Neural cell (in vitro differentiated cells): ENCODE measurements at regions not wholly inside any gene's neighbourhood (a gene's known extent, or its start where the extent isn't known, plus 50 kb on each side); places are given as distances from the start of the nearest gene placed in this dataset.

Experiments used
- H2AFZ ChIP-seq: fragments of 200-600, 300-800 bp; sonication (generic), shearing (Covaris generic); 2 replicates; pipeline ENCODE4 v1.6.0; 2014; ENCODE audit warnings: low read depth, mild to moderate bottlenecking, antibody characterized with exemption, low read length, moderate library complexity
- H3F3A ChIP-seq: fragments of 200-600 bp; shearing (Covaris generic); 2 replicates; pipeline ENCODE4 v1.6.1; 2016; ENCODE audit warnings: mild to moderate bottlenecking, moderate library complexity, mixed read lengths, antibody characterized with exemption, low read length; ENCODE audit not compliant: insufficient read depth, poor library complexity, severe bottlenecking
- H3K27ac ChIP-seq: fragments of 200-600, 300-800 bp; sonication (generic), shearing (Covaris generic); 2 replicates; pipeline ENCODE4 v1.5.1; 2014; ENCODE audit warnings: mild to moderate bottlenecking, low read length, moderate library complexity
- H3K27me3 ChIP-seq: fragments of 300-800, 200-600 bp; sonication (generic), shearing (Covaris generic); 2 replicates; pipeline ENCODE4 v1.6.0; 2014; ENCODE audit warnings: mild to moderate bottlenecking, low read depth, low read length, moderate library complexity; ENCODE audit not compliant: insufficient read depth
- H3K36me3 ChIP-seq: fragments of 300-800, 200-600 bp; sonication (generic), shearing (Covaris generic); 2 replicates; pipeline ENCODE4 v1.5.1; 2014; ENCODE audit warnings: mild to moderate bottlenecking, antibody characterized with exemption, low read length, moderate library complexity; ENCODE audit not compliant: insufficient read depth
- H3K4me2 ChIP-seq: fragments of 300-800, 200-600 bp; sonication (generic), shearing (Covaris generic); 2 replicates; pipeline ENCODE4 v1.6.0; 2014; ENCODE audit warnings: mild to moderate bottlenecking, low read length
- H3K4me3 ChIP-seq: fragments of 300-800, 200-600 bp; sonication (generic), shearing (Covaris generic); 2 replicates; pipeline ENCODE4 v1.5.1; 2014; ENCODE audit warnings: mild to moderate bottlenecking, low read length, moderate library complexity
- H3K79me2 ChIP-seq: fragments of 200-600 bp; shearing (Covaris generic); replicated peaks from 2 replicates; pipeline ENCODE4 v1.6.0; 2014; ENCODE audit warnings: mild to moderate bottlenecking, low read length, moderate library complexity; ENCODE audit not compliant: insufficient read depth
- H3K9ac ChIP-seq: fragments of 300-800, 200-600 bp; sonication (generic), shearing (Covaris generic); 2 replicates; pipeline ENCODE4 v1.6.1; 2016; ENCODE audit warnings: mild to moderate bottlenecking, low read length, mixed read lengths
- H3K9me2 ChIP-seq: fragments of 200-600 bp; shearing (Covaris generic); 2 replicates; pipeline ENCODE4 v1.6.1; 2016; ENCODE audit warnings: mild to moderate bottlenecking, low read length, mixed read lengths; ENCODE audit not compliant: insufficient read depth
- H3K9me3 ChIP-seq: fragments of 200-600, 300-800 bp; sonication (generic), shearing (Covaris generic); 2 replicates; pipeline ENCODE4 v1.6.1; 2016; ENCODE audit warnings: mild to moderate bottlenecking, mixed run types, low read length, moderate library complexity, mixed read lengths
- H4K20me1 ChIP-seq: fragments of 200-600 bp; shearing (Covaris generic); 2 replicates; pipeline ENCODE4 v1.6.1; 2016; ENCODE audit warnings: mild to moderate bottlenecking, mixed run types; ENCODE audit not compliant: insufficient read depth
- EP300 ChIP-seq: fragments of 450-650 bp; conservative IDR thresholded peaks from 2 replicates; pipeline ENCODE4 v1.6.1; 2014; ENCODE audit warnings: antibody characterized with exemption, mild to moderate bottlenecking, moderate library complexity; ENCODE audit not compliant: poor library complexity, severe bottlenecking
- EZH2 ChIP-seq: fragments of 200-600, 300-800 bp; shearing (Covaris generic), sonication (generic); IDR thresholded peaks from 2 replicates; pipeline ENCODE4 v1.6.1; 2014; ENCODE audit warnings: antibody characterized with exemption, low read length, borderline replicate concordance, mild to moderate bottlenecking; ENCODE audit not compliant: insufficient read depth, poor library complexity, severe bottlenecking
- MXI1 ChIP-seq: fragments of 450-650 bp; conservative IDR thresholded peaks from 2 replicates; pipeline ENCODE4 v1.6.1; 2014; ENCODE audit warnings: antibody characterized with exemption, mild to moderate bottlenecking; ENCODE audit not compliant: poor library complexity, severe bottlenecking
- POLR2AphosphoS5 ChIP-seq: IDR thresholded peaks from 2 replicates; pipeline ENCODE4 v1.6.1; 2012
- RAD21 ChIP-seq: fragments of 450-650 bp; conservative IDR thresholded peaks from 2 replicates; pipeline ENCODE4 v1.6.1; 2014; ENCODE audit warnings: antibody characterized with exemption, mild to moderate bottlenecking, moderate library complexity
- SMC3 ChIP-seq: fragments of 450-650 bp; conservative IDR thresholded peaks from 2 replicates; pipeline ENCODE4 v1.6.1; 2014; ENCODE audit warnings: antibody characterized with exemption, mild to moderate bottlenecking, moderate library complexity; ENCODE audit not compliant: poor library complexity
- TAF1 ChIP-seq: IDR thresholded peaks from 2 replicates; pipeline ENCODE4 v1.6.1; 2012; ENCODE audit warnings: low read depth
- TF ChIP-seq, protein P1 (sequence below): IDR thresholded peaks from 2 replicates; pipeline ENCODE4 v1.6.1; 2012; ENCODE audit warnings: borderline replicate concordance
- TF ChIP-seq, protein P2 (sequence below): fragments of 450-650 bp; IDR thresholded peaks from 2 replicates; pipeline ENCODE4 v1.5.1; 2014; ENCODE audit warnings: antibody characterized with exemption, mild to moderate bottlenecking, moderate library complexity; ENCODE audit not compliant: poor library complexity, severe bottlenecking

DNA sequence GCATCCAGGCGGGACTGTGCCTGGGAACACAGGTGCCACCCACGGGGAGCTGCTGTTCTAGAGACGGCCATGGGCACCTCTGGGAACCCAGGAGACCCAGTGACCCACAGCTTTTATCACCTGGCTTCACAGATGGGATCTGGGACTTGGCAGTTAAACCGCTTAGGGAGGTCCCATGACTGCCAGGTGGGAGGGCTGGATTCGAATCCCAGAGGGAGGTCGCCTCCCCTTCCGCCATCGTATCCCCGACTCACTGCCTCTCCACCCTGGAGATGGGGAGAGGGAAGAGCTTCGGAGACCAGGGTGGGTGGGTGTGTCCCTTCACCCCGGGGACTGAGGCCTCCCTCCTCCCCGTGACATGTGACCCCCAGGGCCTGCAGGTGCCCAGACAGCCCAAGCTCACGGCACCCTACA lies 169.4 kb downstream of the RTP5 start:
- Histone ChIP-seq H3K9me3 (no peaks in the 10 kb centered on the region), H3K79me2 (no peaks in the 10 kb centered on the region), H3F3A (no peaks in the 10 kb centered on the region), H2AFZ (no peak overlapping the region), H3K27me3 (peaks cover 3% of the 10 kb centered on the region), H3K9ac (no peak overlapping the region), H3K4me3 (no peak overlapping the region), H3K36me3 (no peaks in the 10 kb centered on the region), H3K9me2 (no peaks in the 10 kb centered on the region), H4K20me1 (no peaks in the 10 kb centered on the region), H3K4me2 (no peak overlapping the region), H3K27ac (no peak overlapping the region)
- TF ChIP-seq MXI1 (no peak), EP300 (no peak), EZH2 (no peak), POLR2AphosphoS5 (no peak), SMC3 (no peak), TAF1 (no peak), RAD21 (no peak)
- TF ChIP-seq, protein P1, sequence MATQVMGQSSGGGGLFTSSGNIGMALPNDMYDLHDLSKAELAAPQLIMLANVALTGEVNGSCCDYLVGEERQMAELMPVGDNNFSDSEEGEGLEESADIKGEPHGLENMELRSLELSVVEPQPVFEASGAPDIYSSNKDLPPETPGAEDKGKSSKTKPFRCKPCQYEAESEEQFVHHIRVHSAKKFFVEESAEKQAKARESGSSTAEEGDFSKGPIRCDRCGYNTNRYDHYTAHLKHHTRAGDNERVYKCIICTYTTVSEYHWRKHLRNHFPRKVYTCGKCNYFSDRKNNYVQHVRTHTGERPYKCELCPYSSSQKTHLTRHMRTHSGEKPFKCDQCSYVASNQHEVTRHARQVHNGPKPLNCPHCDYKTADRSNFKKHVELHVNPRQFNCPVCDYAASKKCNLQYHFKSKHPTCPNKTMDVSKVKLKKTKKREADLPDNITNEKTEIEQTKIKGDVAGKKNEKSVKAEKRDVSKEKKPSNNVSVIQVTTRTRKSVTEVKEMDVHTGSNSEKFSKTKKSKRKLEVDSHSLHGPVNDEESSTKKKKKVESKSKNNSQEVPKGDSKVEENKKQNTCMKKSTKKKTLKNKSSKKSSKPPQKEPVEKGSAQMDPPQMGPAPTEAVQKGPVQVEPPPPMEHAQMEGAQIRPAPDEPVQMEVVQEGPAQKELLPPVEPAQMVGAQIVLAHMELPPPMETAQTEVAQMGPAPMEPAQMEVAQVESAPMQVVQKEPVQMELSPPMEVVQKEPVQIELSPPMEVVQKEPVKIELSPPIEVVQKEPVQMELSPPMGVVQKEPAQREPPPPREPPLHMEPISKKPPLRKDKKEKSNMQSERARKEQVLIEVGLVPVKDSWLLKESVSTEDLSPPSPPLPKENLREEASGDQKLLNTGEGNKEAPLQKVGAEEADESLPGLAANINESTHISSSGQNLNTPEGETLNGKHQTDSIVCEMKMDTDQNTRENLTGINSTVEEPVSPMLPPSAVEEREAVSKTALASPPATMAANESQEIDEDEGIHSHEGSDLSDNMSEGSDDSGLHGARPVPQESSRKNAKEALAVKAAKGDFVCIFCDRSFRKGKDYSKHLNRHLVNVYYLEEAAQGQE: no peak
- TF ChIP-seq, protein P2, sequence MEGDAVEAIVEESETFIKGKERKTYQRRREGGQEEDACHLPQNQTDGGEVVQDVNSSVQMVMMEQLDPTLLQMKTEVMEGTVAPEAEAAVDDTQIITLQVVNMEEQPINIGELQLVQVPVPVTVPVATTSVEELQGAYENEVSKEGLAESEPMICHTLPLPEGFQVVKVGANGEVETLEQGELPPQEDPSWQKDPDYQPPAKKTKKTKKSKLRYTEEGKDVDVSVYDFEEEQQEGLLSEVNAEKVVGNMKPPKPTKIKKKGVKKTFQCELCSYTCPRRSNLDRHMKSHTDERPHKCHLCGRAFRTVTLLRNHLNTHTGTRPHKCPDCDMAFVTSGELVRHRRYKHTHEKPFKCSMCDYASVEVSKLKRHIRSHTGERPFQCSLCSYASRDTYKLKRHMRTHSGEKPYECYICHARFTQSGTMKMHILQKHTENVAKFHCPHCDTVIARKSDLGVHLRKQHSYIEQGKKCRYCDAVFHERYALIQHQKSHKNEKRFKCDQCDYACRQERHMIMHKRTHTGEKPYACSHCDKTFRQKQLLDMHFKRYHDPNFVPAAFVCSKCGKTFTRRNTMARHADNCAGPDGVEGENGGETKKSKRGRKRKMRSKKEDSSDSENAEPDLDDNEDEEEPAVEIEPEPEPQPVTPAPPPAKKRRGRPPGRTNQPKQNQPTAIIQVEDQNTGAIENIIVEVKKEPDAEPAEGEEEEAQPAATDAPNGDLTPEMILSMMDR: no peak

DNA sequence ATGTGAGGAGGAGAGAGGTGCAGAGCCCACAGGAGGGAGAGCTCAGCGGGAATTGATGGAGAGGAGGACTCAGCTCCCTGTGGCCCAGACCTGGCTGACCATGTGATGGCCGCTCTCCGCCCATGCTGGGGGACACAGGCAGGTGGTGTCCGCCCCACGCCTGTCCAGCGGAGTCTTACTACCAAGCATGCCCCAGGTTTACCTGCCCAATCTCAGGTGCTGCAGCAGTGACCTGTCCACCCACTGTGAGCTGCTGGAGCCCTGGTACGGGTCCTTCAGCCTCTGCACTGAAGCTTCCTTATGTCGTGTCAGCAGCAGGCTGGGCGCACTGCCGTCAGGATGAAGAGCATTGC lies 170.8 kb downstream of the RTP5 start:
- Histone ChIP-seq H3K4me3 (no peak overlapping the region), H3F3A (no peaks in the 10 kb centered on the region), H3K9me2 (no peaks in the 10 kb centered on the region)

More for the DNA sequence above, 170.8 kb downstream of the RTP5 start:
- no peaks in the 10 kb centered on the region for H3K9me3 ChIP-seq
- no peak overlapping the region for H3K27ac ChIP-seq
- H3K4me2 ChIP-seq: no peak overlapping the region
- no peaks in the 10 kb centered on the region for H3K36me3 ChIP-seq
- no peak overlapping the region for H3K9ac ChIP-seq
- H2AFZ ChIP-seq: no peak overlapping the region
- TF ChIP-seq EP300 (no peak), TAF1 (no peak), RAD21 (no peak), POLR2AphosphoS5 (no peak), SMC3 (no peak), EZH2 (no peak), MXI1 (no peak)
- TF ChIP-seq, protein P1: no peak
- TF ChIP-seq, protein P2: no peak
- no peaks in the 10 kb centered on the region for H3K79me2 ChIP-seq
- H3K27me3 ChIP-seq: peaks cover 3% of the 10 kb centered on the region
- H4K20me1 ChIP-seq: no peaks in the 10 kb centered on the region
